Neuronal stem cell (in vitro differentiated cells): ENCODE measurements at regions not wholly inside any gene's neighbourhood (a gene's known extent, or its start where the extent isn't known, plus 50 kb on each side); places are given as distances from the start of the nearest gene placed in this dataset.

ENCODE experiments used
- DNase-seq: peaks from one replicate; pipeline ENCODE4 v3.0.0-alpha.2; 2013; ENCODE audit warnings: low spot score
- H2AFZ ChIP-seq: one replicate; pipeline ENCODE4 v1.6.1; 2013; ENCODE audit warnings: mild to moderate bottlenecking, low read length, inconsistent platforms
- H2AK5ac ChIP-seq: 2 replicates; pipeline ENCODE4 v1.6.1; 2013; ENCODE audit warnings: low read depth, mild to moderate bottlenecking, inconsistent platforms, low read length, moderate library complexity, mixed read lengths
- H2BK120ac ChIP-seq: 2 replicates; pipeline ENCODE4 v1.6.1; 2013; ENCODE audit warnings: low read depth, mild to moderate bottlenecking, inconsistent platforms, low read length, moderate library complexity, mixed read lengths
- H2BK12ac ChIP-seq: one replicate; pipeline ENCODE4 v1.6.1; 2013; ENCODE audit warnings: low read length, inconsistent platforms
- H2BK15ac ChIP-seq: 2 replicates; pipeline ENCODE4 v1.6.1; 2013; ENCODE audit warnings: mild to moderate bottlenecking, low read length, inconsistent platforms, mixed read lengths
- H2BK5ac ChIP-seq: one replicate; pipeline ENCODE4 v1.6.1; 2013; ENCODE audit warnings: inconsistent platforms, mild to moderate bottlenecking, low read length, moderate library complexity
- H3K14ac ChIP-seq: one replicate; pipeline ENCODE4 v1.6.1; 2013; ENCODE audit warnings: low read length, inconsistent platforms
- H3K18ac ChIP-seq: 2 replicates; pipeline ENCODE4 v1.6.1; 2013; ENCODE audit warnings: low read length, inconsistent platforms
- H3K23ac ChIP-seq: 2 replicates; pipeline ENCODE4 v1.6.1; 2013; ENCODE audit warnings: low read depth, mild to moderate bottlenecking, mixed read lengths, low read length, inconsistent platforms; ENCODE audit not compliant: poor library complexity
- H3K27ac ChIP-seq: replicated peaks from 3 replicates; pipeline ENCODE4 v1.5.1; 2013; ENCODE audit warnings: low read length, inconsistent platforms
- H3K27me3 ChIP-seq, 3 experiments: 2 replicates each; pipeline ENCODE4 v1.6.1; 2013; ENCODE audit warnings: low read length in 3 of 3, mild to moderate bottlenecking in 2 of 3, inconsistent platforms in 1 of 3, low read depth in 1 of 3, mixed read lengths in 1 of 3, moderate library complexity in 1 of 3; ENCODE audit not compliant: control insufficient read depth in 3 of 3, insufficient read depth in 3 of 3
- H3K36me3 ChIP-seq, 2 donors: replicated peaks in 1 of 2; 2 replicates each; pipeline ENCODE4 v1.6.1; 2013; ENCODE audit warnings: low read length in 2 of 2; ENCODE audit not compliant: control insufficient read depth in 2 of 2, insufficient read depth in 2 of 2
- H3K4ac ChIP-seq: 2 replicates; pipeline ENCODE4 v1.6.1; 2013; ENCODE audit warnings: inconsistent platforms, mild to moderate bottlenecking, low read length, moderate library complexity
- H3K4me1 ChIP-seq, 2 donors: 1 replicate in 1 of 2; 2 replicates in 1 of 2; pipeline ENCODE4 v1.6.1; 2013; ENCODE audit warnings: low read length in 2 of 2, low read depth in 1 of 2; ENCODE audit not compliant: control insufficient read depth in 2 of 2, insufficient read depth in 1 of 2
- H3K4me2 ChIP-seq: one replicate; pipeline ENCODE4 v1.6.1; 2013; ENCODE audit warnings: mild to moderate bottlenecking, low read length, inconsistent platforms; ENCODE audit not compliant: insufficient read depth, poor library complexity, severe bottlenecking
- H3K4me3 ChIP-seq, 2 donors: 2 replicates each; pipeline ENCODE4 v1.5.1; 2013; ENCODE audit warnings: low read length in 2 of 2, mild to moderate bottlenecking in 2 of 2, inconsistent platforms in 1 of 2, moderate library complexity in 1 of 2
- H3K79me1 ChIP-seq: one replicate; pipeline ENCODE4 v1.6.1; 2013; ENCODE audit warnings: low read depth, mild to moderate bottlenecking, inconsistent platforms, low read length, moderate library complexity
- H3K9ac ChIP-seq: one replicate; pipeline ENCODE4 v1.6.1; 2013; ENCODE audit warnings: mild to moderate bottlenecking, low read depth, low read length, inconsistent platforms; ENCODE audit not compliant: poor library complexity
- H3K9me3 ChIP-seq, 2 donors: replicated peaks in 1 of 2; 2 replicates each; pipeline versions ENCODE3 to v1.6.1; 2013; ENCODE audit warnings: low read length in 2 of 2, mild to moderate bottlenecking in 2 of 2, inconsistent platforms in 1 of 2, low read depth in 1 of 2, mixed read lengths in 1 of 2, moderate library complexity in 1 of 2; ENCODE audit not compliant: control insufficient read depth in 2 of 2, insufficient read depth in 1 of 2
- H4K8ac ChIP-seq: one replicate; pipeline ENCODE4 v1.6.1; 2013; ENCODE audit warnings: low read depth, mild to moderate bottlenecking, inconsistent platforms, low read length, moderate library complexity
- H4K91ac ChIP-seq: one replicate; pipeline ENCODE4 v1.6.1; 2013; ENCODE audit warnings: low read length, low read depth, mild to moderate bottlenecking, inconsistent platforms; ENCODE audit not compliant: poor library complexity
- WGBS, 2 donors: extraction: QIAGEN DNeasy Blood & Tissue Kit; methylation state at CpG; one replicate each; pipeline ENCODE4 v1.1.7; 2013; ENCODE audit warnings: missing lambda C conversion rate in 2 of 2, mixed read lengths in 1 of 2; ENCODE audit not compliant: insufficient read length in 2 of 2, insufficient replicate concordance in 1 of 2; ENCODE audit errors: extremely low coverage in 2 of 2; 5-methylcytosine and 5-hydroxymethylcytosine counted together

DNA sequence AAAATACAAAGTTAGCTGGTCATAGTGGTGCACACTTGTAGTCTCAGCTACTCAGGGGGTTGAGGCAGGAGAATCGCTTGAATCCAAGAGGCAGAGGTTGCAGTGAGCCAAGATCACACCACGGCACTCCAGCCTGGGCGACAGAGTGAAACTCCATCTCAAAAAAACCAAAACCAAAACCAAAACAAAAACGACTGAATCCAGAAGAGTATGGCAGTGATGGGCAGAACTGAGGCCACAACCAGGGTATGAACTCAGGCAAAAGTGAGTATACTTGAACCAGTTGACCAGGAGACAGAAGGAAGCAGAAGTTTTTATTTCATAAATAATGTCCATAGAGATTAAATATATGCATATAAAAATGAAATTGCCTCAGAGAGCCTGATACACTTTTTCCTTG is 620.0 kb upstream of the SEL1L start:
- no peak overlapping the region for H3K18ac ChIP-seq
- no peak overlapping the region for H3K23ac ChIP-seq
- no peak overlapping the region for H2AFZ ChIP-seq
- no peak overlapping the region for H2BK5ac ChIP-seq
- no peak overlapping the region for H3K4me2 ChIP-seq
- H2BK120ac ChIP-seq = no peak overlapping the region
- H4K91ac ChIP-seq = no peak overlapping the region
- H3K27me3 ChIP-seq = no peaks in the 10 kb centered on the region
- no peak overlapping the region for H2AK5ac ChIP-seq
- WGBS, 2 donors = no CpG with 5 or more reads among the region's 4 CpGs
- no peak overlapping the region for H3K9ac ChIP-seq
- H3K79me1 ChIP-seq = no peaks in the 10 kb centered on the region
- H3K14ac ChIP-seq = no peak overlapping the region
- H3K4ac ChIP-seq = no peak overlapping the region
- no peaks in the 10 kb centered on the region for H3K4me1 ChIP-seq
- no peak overlapping the region for H2BK15ac ChIP-seq
- DNase-seq = no peak
- no peak overlapping the region for H3K4me3 ChIP-seq
- H2BK12ac ChIP-seq = no peak overlapping the region
- H4K8ac ChIP-seq = no peak overlapping the region
- no peaks in the 10 kb centered on the region for H3K36me3 ChIP-seq
- H3K9me3 ChIP-seq = no peaks in the 10 kb centered on the region
- no peak overlapping the region for H3K27ac ChIP-seq

DNA sequence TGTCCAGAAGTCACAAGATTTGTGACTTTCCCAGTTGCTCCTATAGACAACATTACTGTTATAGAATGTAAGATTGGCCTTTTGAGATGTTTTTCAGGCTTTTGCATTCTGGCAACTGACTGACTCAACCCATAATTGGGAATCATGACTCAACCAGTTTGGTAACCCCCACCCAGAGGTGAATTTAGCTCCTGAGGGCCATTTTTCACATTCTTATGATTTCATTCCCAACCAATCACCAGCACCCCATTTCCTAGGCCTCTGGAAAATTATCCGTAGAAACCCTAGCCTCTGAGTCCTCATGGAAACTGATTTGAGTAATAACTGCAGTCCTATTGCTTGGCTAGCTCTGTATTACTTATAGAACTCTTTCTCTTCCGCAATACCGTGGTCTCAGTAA is 626.0 kb upstream of the SEL1L start:
- no peaks in the 10 kb centered on the region for H3K27me3 ChIP-seq
- no CpG with 5 or more reads among the region's 3 CpGs for WGBS, 2 donors
- H3K27ac ChIP-seq = no peak overlapping the region
- H2BK120ac ChIP-seq = no peak overlapping the region
- DNase-seq = no peak
- H3K4ac ChIP-seq = no peak overlapping the region
- H3K4me1 ChIP-seq = no peaks in the 10 kb centered on the region
- H2AK5ac ChIP-seq = no peak overlapping the region
- no peak overlapping the region for H4K8ac ChIP-seq
- H3K4me2 ChIP-seq = no peak overlapping the region
- H2AFZ ChIP-seq = no peak overlapping the region
- no peak overlapping the region for H2BK15ac ChIP-seq
- no peaks in the 10 kb centered on the region for H3K79me1 ChIP-seq
- no peak overlapping the region for H4K91ac ChIP-seq
- H3K14ac ChIP-seq = no peak overlapping the region
- no peak overlapping the region for H2BK12ac ChIP-seq
- H3K4me3 ChIP-seq = no peak overlapping the region
- peaks cover 0 to 2% of the 10 kb centered on the region in 2 donors for H3K9me3 ChIP-seq
- no peak overlapping the region for H3K9ac ChIP-seq
- no peak overlapping the region for H3K18ac ChIP-seq
- H3K23ac ChIP-seq = no peak overlapping the region
- no peaks in the 10 kb centered on the region for H3K36me3 ChIP-seq
- no peak overlapping the region for H2BK5ac ChIP-seq

GRCh38 chr14:82180139-82180538 is 646.5 kb upstream of the SEL1L start:
- no peak overlapping the region for H3K14ac ChIP-seq
- H3K36me3 ChIP-seq = no peaks in the 10 kb centered on the region
- no peak overlapping the region for H3K23ac ChIP-seq
- H3K27ac ChIP-seq = no peak overlapping the region
- H3K79me1 ChIP-seq = no peaks in the 10 kb centered on the region
- H3K4me3 ChIP-seq = no peak overlapping the region
- no peak overlapping the region for H2BK12ac ChIP-seq
- no peak overlapping the region for H3K4ac ChIP-seq
- no peak overlapping the region for H2AFZ ChIP-seq
- no peak overlapping the region for H3K4me2 ChIP-seq
- H3K9me3 ChIP-seq = no peaks in the 10 kb centered on the region
- no peak overlapping the region for H3K18ac ChIP-seq
- WGBS, 2 donors = no CpG with 5 or more reads among the region's 2 CpGs
- no peaks in the 10 kb centered on the region for H3K4me1 ChIP-seq
- no peaks in the 10 kb centered on the region for H3K27me3 ChIP-seq
- H2BK5ac ChIP-seq = no peak overlapping the region
- no peak overlapping the region for H4K8ac ChIP-seq
- no peak for DNase-seq
- no peak overlapping the region for H2BK15ac ChIP-seq
- no peak overlapping the region for H2AK5ac ChIP-seq
- H4K91ac ChIP-seq = no peak overlapping the region
- H3K9ac ChIP-seq = no peak overlapping the region
- H2BK120ac ChIP-seq = no peak overlapping the region

DNA sequence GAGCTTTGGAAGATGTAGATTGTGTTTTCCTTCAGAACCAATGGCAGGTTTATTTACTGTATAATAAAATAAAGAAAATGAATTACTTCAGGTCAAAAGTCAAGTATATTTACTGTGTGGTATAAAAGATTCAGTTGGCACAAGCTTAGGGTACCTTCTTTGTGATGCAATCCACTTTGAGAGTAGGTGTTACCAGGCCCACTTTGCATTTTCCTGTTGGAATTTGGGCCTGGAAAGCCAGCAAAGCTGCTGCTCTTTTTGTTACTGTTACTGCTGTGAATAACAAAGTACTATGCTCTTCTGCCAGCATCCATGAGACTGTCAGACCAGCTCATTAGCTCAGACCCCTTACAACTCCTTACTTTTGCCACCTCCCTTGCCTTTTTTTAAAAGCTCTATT is 649.0 kb upstream of the SEL1L start:
- no peak overlapping the region for H2BK15ac ChIP-seq
- no peaks in the 10 kb centered on the region for H3K4me1 ChIP-seq
- no peak overlapping the region for H4K91ac ChIP-seq
- no peak overlapping the region for H3K4me2 ChIP-seq
- no peak overlapping the region for H3K23ac ChIP-seq
- no peaks in the 10 kb centered on the region for H3K9me3 ChIP-seq
- no peak overlapping the region for H3K27ac ChIP-seq
- no peaks in the 10 kb centered on the region for H3K79me1 ChIP-seq
- no peaks in the 10 kb centered on the region for H3K27me3 ChIP-seq
- no peaks in the 10 kb centered on the region for H3K36me3 ChIP-seq
- H2AFZ ChIP-seq = no peak overlapping the region
- no peak for DNase-seq
- H3K9ac ChIP-seq = no peak overlapping the region
- no peak overlapping the region for H3K18ac ChIP-seq
- no peak overlapping the region for H3K14ac ChIP-seq
- H2BK5ac ChIP-seq = no peak overlapping the region
- H4K8ac ChIP-seq = no peak overlapping the region
- no peak overlapping the region for H2BK12ac ChIP-seq
- no peak overlapping the region for H3K4me3 ChIP-seq
- H3K4ac ChIP-seq = no peak overlapping the region
- no peak overlapping the region for H2BK120ac ChIP-seq
- no peak overlapping the region for H2AK5ac ChIP-seq
